HepG2 (cell line): ENCODE measurements at regions not wholly inside any gene's neighbourhood (a gene's known extent, or its start where the extent isn't known, plus 50 kb on each side); places are given as distances from the start of the nearest gene placed in this dataset.
A peak's percentile ranks its signal among the peaks of the same experiment; 100 is the strongest.

Source experiments
- CHD2 ChIP-seq: IDR thresholded peaks from 2 replicates; pipeline ENCODE4 v1.6.1; 2011; ENCODE audit warnings: low read depth, low read length, improper control_type of control experiment
- ELF1 ChIP-seq: sonication (generic); formaldehyde crosslinking; IDR thresholded peaks from 2 replicates; pipeline ENCODE4 v1.4.0; 2020; ENCODE audit warnings: missing genetic modification reagents
- GTF3A ChIP-seq: sonication (generic); formaldehyde crosslinking; conservative IDR thresholded peaks from 2 replicates; pipeline ENCODE4 v1.4.0; 2020; ENCODE audit warnings: mild to moderate bottlenecking, missing genetic modification reagents
- MAFG ChIP-seq: sonication (generic); formaldehyde crosslinking; IDR thresholded peaks from 2 replicates; pipeline ENCODE4 v1.5.1; 2020; ENCODE audit warnings: mild to moderate bottlenecking, missing genetic modification reagents
- MXI1 ChIP-seq: IDR thresholded peaks from 3 replicates; pipeline ENCODE4 v1.6.1; 2012; ENCODE audit warnings: low read depth, low read length, inconsistent platforms, borderline replicate concordance
- PRPF4 ChIP-seq: fragments of 200-400 bp; formaldehyde crosslinking; IDR thresholded peaks from 2 replicates; pipeline ENCODE4 v1.6.1; 2016; ENCODE audit warnings: low read length, low read depth; ENCODE audit not compliant: poor library complexity, severe bottlenecking
- RARG ChIP-seq: sonication (generic); formaldehyde crosslinking; IDR thresholded peaks from 2 replicates; pipeline ENCODE4 v1.4.0; 2020; ENCODE audit warnings: low read depth, mild to moderate bottlenecking, missing genetic modification reagents
- TARDBP ChIP-seq: sonication (generic); formaldehyde crosslinking; IDR thresholded peaks from 2 replicates; pipeline ENCODE4 v1.8.0; 2022; ENCODE audit warnings: mild to moderate bottlenecking, missing genetic modification reagents
- TIGD3 ChIP-seq: sonication (generic); formaldehyde crosslinking; IDR thresholded peaks from 2 replicates; pipeline ENCODE4 v1.5.1; 2020; ENCODE audit warnings: mild to moderate bottlenecking, missing genetic modification reagents, borderline replicate concordance
- UBTF ChIP-seq: sonication (generic); formaldehyde crosslinking; IDR thresholded peaks from 2 replicates; pipeline ENCODE4 v1.4.0; 2020; ENCODE audit warnings: mild to moderate bottlenecking, missing genetic modification reagents
- ZBTB21 ChIP-seq: sonication (generic); formaldehyde crosslinking; IDR thresholded peaks from 2 replicates; pipeline ENCODE4 v1.4.0; 2020; ENCODE audit warnings: missing genetic modification reagents
- ZMYM3 ChIP-seq: sonication (generic); formaldehyde crosslinking; IDR thresholded peaks from 2 replicates; pipeline ENCODE4 v1.5.1; 2020; ENCODE audit warnings: mild to moderate bottlenecking, missing genetic modification reagents
- ZNF225 ChIP-seq: sonication (generic); formaldehyde crosslinking; IDR thresholded peaks from 2 replicates; pipeline ENCODE4 v1.4.0; 2020; ENCODE audit warnings: mild to moderate bottlenecking, missing genetic modification reagents
- ZNF253 ChIP-seq: sonication (generic); formaldehyde crosslinking; IDR thresholded peaks from 2 replicates; pipeline ENCODE4 v1.8.0; 2022; ENCODE audit warnings: mild to moderate bottlenecking, missing genetic modification reagents, borderline replicate concordance
- ZNF263 ChIP-seq: sonication (generic); formaldehyde crosslinking; IDR thresholded peaks from 2 replicates; pipeline ENCODE4 v1.4.0; 2020; ENCODE audit warnings: missing genetic modification reagents
- ZNF3 ChIP-seq: IDR thresholded peaks from 2 replicates; pipeline ENCODE4 v1.7.0; 2017; ENCODE audit warnings: inconsistent platforms
- ZNF34 ChIP-seq: sonication (generic); formaldehyde crosslinking; IDR thresholded peaks from 2 replicates; pipeline ENCODE4 v1.4.0; 2020; ENCODE audit warnings: mild to moderate bottlenecking, missing genetic modification reagents, borderline replicate concordance
- ZNF772 ChIP-seq: sonication (generic); formaldehyde crosslinking; IDR thresholded peaks from 2 replicates; pipeline ENCODE4 v1.5.0; 2020; ENCODE audit warnings: mild to moderate bottlenecking, missing genetic modification reagents
- ZSCAN21 ChIP-seq: sonication (generic); formaldehyde crosslinking; IDR thresholded peaks from 2 replicates; pipeline ENCODE4 v1.8.0; 2022; ENCODE audit warnings: mild to moderate bottlenecking, missing genetic modification reagents, moderate library complexity, borderline replicate concordance
- TF ChIP-seq, protein P1 (sequence below): sonication (generic); formaldehyde crosslinking; IDR thresholded peaks from 2 replicates; pipeline ENCODE4 v1.4.0; 2020; ENCODE audit warnings: missing genetic modification reagents
- TF ChIP-seq, protein P2 (sequence below): IDR thresholded peaks from 2 replicates; pipeline ENCODE4 v1.6.1; 2016; ENCODE audit warnings: missing compliant biosample characterization, missing genetic modification reagents, borderline replicate concordance
- TF ChIP-seq, protein P3 (sequence below): sonication (generic); formaldehyde crosslinking; IDR thresholded peaks from 2 replicates; pipeline ENCODE4 v1.8.0; 2023; ENCODE audit warnings: mild to moderate bottlenecking, missing genetic modification reagents

DNA sequence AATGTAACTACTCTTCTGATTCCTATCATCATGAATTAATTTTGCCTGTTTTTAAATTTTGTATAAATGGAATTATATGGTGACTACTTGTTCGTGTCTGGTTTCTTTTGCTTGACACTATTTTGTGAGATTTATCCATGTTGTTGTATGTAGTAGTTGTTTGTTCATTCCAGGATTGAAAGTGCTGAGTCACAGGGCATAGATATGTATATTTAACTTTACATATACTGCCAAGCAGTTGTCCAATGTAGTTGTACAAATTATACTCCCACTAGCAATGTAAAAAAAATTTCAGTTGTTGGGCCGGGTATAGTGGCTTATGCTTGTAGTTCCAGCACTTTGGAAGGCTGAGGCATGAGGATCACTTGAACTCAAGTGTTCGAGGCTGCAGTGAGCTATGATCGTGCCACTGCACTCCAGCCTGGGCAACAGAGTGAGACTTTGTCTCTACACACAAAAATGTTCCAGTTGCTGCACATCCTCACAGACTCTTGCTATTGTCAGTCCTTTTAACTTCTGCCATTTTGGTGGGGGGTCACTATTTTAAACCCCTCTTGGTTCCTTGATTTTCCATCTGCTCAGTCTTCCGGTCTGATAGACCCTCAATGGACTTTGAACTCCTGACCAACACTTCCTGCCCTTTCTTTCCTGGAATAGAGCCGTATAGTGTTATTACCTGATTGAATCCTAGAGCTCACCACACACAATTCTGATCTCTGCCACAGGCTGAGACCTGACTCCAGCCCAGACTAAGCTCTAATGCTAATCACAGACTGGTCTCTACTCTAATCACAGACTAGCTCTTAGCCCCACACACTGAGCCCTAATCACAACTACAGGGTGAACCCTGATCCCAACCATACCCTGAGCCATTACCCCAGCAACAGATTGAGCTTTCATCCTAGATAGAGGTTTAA, 69.3 kb upstream of the MELK start (continued):
- TF ChIP-seq ZNF3 (CRISPR knock-in tag) (peak; percentile 47; the same call in 1 of the 2 replicates), GTF3A (CRISPR knock-in tag) (no peak), TIGD3 (CRISPR knock-in tag) (no peak), MAFG (0 out of 2 replicates have a peak, but pooled peaks have one; percentile 56), ZNF225 (CRISPR knock-in tag) (no peak), ZMYM3 (CRISPR knock-in tag) (peak; percentile 39; the same call in 1 of the 2 replicates), RARG (no peak), ZNF263 (CRISPR knock-in tag) (no peak), CHD2 (no peak), ZNF772 (CRISPR knock-in tag) (no peak), ZSCAN21 (CRISPR knock-in tag) (no peak), ELF1 (0 out of 2 replicates have a peak, but pooled peaks have one; percentile 32), ZNF253 (CRISPR knock-in tag) (no peak), TARDBP (CRISPR knock-in tag) (no peak), UBTF (CRISPR knock-in tag) (no peak), PRPF4 (no peak), MXI1 (no peak), ZNF34 (no peak), ZBTB21 (CRISPR knock-in tag) (no peak)
- TF ChIP-seq, protein P1, sequence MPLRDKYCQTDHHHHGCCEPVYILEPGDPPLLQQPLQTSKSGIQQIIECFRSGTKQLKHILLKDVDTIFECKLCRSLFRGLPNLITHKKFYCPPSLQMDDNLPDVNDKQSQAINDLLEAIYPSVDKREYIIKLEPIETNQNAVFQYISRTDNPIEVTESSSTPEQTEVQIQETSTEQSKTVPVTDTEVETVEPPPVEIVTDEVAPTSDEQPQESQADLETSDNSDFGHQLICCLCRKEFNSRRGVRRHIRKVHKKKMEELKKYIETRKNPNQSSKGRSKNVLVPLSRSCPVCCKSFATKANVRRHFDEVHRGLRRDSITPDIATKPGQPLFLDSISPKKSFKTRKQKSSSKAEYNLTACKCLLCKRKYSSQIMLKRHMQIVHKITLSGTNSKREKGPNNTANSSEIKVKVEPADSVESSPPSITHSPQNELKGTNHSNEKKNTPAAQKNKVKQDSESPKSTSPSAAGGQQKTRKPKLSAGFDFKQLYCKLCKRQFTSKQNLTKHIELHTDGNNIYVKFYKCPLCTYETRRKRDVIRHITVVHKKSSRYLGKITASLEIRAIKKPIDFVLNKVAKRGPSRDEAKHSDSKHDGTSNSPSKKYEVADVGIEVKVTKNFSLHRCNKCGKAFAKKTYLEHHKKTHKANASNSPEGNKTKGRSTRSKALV (CRISPR knock-in tag): no peak
- TF ChIP-seq, protein P2, sequence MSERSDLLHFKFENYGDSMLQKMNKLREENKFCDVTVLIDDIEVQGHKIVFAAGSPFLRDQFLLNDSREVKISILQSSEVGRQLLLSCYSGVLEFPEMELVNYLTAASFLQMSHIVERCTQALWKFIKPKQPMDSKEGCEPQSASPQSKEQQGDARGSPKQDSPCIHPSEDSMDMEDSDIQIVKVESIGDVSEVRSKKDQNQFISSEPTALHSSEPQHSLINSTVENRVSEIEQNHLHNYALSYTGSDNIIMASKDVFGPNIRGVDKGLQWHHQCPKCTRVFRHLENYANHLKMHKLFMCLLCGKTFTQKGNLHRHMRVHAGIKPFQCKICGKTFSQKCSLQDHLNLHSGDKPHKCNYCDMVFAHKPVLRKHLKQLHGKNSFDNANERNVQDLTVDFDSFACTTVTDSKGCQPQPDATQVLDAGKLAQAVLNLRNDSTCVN (CRISPR knock-in tag): no peak
- TF ChIP-seq, protein P3, sequence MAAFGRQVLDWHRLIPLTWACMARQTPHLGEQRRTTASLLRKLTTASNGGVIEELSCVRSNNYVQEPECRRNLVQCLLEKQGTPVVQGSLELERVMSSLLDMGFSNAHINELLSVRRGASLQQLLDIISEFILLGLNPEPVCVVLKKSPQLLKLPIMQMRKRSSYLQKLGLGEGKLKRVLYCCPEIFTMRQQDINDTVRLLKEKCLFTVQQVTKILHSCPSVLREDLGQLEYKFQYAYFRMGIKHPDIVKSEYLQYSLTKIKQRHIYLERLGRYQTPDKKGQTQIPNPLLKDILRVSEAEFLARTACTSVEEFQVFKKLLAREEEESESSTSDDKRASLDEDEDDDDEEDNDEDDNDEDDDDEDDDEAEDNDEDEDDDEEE (CRISPR knock-in tag): no peak
